SIG-M5 treated with dmso at 0.1 percent for 504 hours (cell line): ENCODE measurements at regions not wholly inside any gene's neighbourhood (a gene's known extent, or its start where the extent isn't known, plus 50 kb on each side); places are given as distances from the start of the nearest gene placed in this dataset.

Experiments
- DNase-seq: peaks from one replicate; lab custom pipeline; 2025; ENCODE audit not compliant: unreplicated experiment; lab: John Stamatoyannopoulos, UW

- DNase-seq: no peak
Observed at GRCh38 chr3:105013657-105014056, 353.1 kb upstream of the ALCAM start.

DNA sequence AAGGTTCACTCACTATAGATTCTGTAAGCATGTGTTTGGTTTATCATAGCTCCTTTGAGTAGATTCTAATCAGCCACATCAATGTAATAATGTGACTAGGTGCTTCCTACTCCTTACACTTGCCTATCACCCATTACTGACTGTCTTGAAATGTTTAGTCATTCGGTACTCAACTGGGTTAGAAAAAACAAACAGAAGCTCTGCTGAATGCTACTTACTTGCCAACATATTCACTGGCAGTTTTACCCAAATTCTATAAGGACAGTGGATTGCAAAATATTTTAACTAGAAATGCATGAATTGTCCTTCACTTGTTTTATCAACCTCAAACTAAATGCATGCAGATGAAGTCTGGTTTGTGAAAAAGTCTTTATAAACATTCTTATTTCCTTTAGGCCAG, 352.1 kb upstream of the ALCAM start:
- DNase-seq: no peak

- DNase-seq: no peak
Observed at GRCh38 chr3:105022813-105023212, 343.9 kb upstream of the ALCAM start.

DNA sequence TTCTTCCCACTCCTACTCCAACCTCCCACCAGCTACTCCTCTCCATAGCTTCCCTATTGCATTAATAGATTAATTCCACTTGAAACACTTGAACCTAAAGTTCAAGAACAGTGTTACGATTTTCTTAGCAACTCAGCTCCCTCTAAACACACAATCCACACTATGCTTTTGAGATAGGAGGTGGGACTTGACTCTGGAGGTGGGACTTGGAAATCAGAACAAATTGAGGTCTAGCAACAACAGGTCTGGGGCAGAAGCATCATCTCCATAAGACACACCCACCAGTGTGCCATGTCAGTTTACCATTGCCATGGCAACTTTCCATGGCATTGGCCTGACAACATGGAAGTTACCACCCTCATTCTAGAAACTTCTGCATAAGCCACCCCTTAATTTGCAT, 336.5 kb upstream of the ALCAM start:
- DNase-seq: no peak

GRCh38 chr3:105032541-105032940, 334.2 kb upstream of the ALCAM start:
- no peak for DNase-seq

DNA sequence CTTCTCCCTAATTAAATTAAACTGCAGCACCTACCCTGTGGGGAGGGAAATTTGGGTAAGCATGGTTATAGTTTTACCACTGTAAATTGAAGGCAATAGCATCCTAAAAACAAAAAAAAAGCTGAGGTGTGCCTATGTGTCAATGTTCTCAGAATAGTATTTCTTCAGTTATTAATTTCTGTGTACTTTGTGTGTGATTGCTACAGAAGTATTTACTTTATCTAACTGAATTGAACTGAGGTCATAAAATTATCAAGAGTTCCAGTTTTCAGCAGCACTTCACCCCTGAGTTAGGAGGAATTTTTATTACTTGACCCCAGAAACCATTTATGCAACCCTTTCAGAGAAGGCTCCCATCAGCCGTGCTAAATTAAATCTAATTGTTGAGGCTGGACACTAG, 333.6 kb upstream of the ALCAM start:
- no peak for DNase-seq

DNA sequence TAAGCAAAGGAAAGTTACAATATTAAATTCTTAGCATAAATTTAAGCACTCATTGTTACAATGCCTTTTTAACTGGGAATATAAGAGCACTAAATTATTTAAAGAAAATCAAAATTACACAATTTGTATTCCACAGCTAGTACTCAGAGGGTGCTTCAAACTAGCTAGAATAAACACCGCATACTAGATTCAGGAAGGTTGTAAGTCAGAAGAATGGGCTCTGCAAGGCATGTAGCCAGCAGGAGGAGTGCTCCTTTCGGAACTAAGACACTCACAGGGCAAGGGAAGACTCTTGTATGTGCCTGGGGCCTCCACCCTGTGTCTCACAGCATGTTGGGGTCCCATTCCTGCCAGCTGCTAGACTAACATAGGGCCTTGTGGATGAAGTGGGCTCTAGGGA, 327.7 kb upstream of the ALCAM start:
- no peak for DNase-seq

- no peak for DNase-seq
Observed at GRCh38 chr3:105040026-105040622, 326.6 kb upstream of the ALCAM start.

GRCh38 chr3:105042586-105042985, 324.1 kb upstream of the ALCAM start:
- no peak for DNase-seq

- DNase-seq: no peak
Observed at GRCh38 chr3:105051111-105051510, 315.6 kb upstream of the ALCAM start.

GRCh38 chr3:105051972-105052371, 314.7 kb upstream of the ALCAM start:
- DNase-seq: no peak

- DNase-seq: no peak
Observed at GRCh38 chr3:105062853-105063252, 303.9 kb upstream of the ALCAM start.

DNA sequence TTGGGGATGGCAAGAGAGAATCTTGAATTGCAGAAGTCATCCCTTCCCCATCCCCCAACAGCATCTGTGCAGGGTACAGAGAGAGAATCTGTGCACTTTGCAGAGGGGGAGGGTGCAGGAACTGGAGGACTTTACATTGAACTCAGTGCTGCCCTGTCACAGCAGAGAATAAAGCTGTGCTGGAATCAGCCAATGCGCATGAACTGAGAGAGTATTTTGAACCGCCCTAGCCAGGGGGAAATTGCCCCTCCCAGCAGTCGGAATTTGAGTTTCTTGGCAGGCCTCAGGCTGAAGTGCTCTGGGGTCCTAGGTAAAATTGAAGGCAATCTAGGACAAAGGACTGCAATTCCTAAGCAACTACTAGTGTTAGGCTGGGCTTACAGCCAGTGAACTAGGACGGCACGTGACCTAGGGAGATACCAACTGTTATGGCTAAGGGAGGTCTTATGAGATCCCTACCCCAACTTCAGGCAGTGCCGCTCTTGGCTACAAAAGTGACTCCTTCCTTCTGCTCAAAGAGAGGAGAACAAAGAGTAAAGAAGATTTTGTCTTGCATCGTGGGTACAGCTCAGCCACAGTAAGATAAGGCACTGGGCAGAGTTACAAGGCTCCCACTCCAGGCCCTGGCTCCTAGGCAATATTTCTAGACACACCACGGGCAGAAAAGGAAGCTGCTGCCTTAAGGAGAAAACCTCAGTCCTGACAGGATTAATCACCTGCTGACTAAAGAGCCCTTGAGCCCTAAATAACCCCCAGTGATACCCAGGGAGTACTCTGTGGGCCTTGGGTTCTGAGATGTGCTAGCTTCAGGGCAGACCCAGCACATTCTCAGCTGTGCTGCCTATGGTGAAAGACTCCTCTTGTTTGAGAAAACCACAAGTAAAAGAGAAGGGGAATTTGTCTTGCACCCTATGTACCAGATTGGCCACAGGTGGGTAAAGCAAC, 300.5 kb upstream of the ALCAM start:
- no peak for DNase-seq

GRCh38 chr3:105067361-105067760, 299.3 kb upstream of the ALCAM start:
- no peak for DNase-seq

- DNase-seq: no peak
Observed at GRCh38 chr3:105077060-105077822, 289.5 kb upstream of the ALCAM start.

DNA sequence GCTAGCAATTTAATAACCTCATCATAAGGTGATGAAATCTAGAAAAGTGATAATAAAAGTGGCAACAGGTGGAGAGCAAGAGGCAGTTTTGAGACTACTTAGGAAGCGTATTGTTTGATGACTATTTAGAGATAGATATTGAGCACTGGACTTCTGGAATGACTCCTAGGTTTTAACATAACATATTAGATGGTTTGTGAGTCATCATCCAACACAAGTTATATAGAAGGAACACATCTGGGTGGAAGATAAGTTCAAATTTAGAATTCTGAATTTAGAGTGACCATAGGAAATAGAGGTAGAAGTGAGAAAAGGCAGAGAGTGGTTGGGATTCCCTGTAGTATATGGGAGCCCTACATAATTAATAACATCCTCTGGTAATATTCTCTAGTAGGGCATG, 282.8 kb upstream of the ALCAM start:
- DNase-seq: no peak

DNA sequence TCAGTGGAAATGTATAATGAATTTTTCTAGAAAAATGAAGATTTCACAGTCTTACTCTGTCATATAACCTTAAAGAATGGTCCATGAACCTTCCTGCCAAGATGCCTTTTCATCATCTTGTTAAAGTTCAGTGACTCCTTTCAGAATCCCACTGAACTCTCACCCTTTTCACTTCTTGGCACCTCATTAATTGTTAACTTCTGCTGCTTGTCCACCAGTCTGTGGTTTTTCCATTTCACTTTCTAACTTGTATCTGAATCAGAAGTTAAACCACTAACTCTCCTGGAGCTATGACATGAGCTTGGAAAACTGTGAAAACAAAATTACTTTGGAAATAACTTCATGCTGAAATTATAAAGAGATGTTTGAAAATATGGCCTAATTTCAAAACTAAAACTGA, 281.2 kb upstream of the ALCAM start:
- no peak for DNase-seq

GRCh38 chr3:105093371-105094252, 273.1 kb upstream of the ALCAM start:
- no peak for DNase-seq

GRCh38 chr3:105094588-105094987, 272.1 kb upstream of the ALCAM start:
- no peak for DNase-seq

GRCh38 chr3:105096071-105096470, 270.6 kb upstream of the ALCAM start:
- no peak for DNase-seq

- no peak for DNase-seq
Observed at GRCh38 chr3:105101603-105102002, 265.1 kb upstream of the ALCAM start.
